Peyer's patch (tissue), 4 donors: ENCODE measurements at regions not wholly inside any gene's neighbourhood (a gene's known extent, or its start where the extent isn't known, plus 50 kb on each side); places are given as distances from the start of the nearest gene placed in this dataset.
"Not testable (repeated sequence)": the region's sequence is repeated elsewhere in the genome, so short reads cannot be mapped to it uniquely, and the experiment has no call there.

Experiments used
- DNase-seq, 3 donors: peaks; one replicate each; pipeline ENCODE4 v3.0.0-alpha.2; 2017 to 2019
- H3K27ac ChIP-seq, 4 donors: fragments of 200-600 bp; sonication (generic); one replicate each; pipeline ENCODE4 v1.5.1; 2016 to 2019
- H3K27me3 ChIP-seq, 2 donors: fragments of 200-600 bp; sonication (generic); one replicate each; pipeline ENCODE4 v1.5.1; 2019
- H3K36me3 ChIP-seq, 3 donors: fragments of 200-600 bp; sonication (generic); one replicate each; pipeline ENCODE4 v1.5.1; 2016 to 2019
- H3K4me1 ChIP-seq, 4 donors: fragments of 200-600 bp; sonication (generic); one replicate each; pipeline ENCODE4 v1.5.1; 2016 to 2019
- H3K4me3 ChIP-seq, 4 donors: fragments of 200-600 bp; sonication (generic); 1 replicate in 3 of 4; 2 replicates in 1 of 4; pipeline ENCODE4 v1.5.1; 2016 to 2019; ENCODE audit warnings: mild to moderate bottlenecking in 1 of 4
- H3K9me3 ChIP-seq, 4 donors: fragments of 200-600 bp; sonication (generic); one replicate each; pipeline ENCODE4 v1.5.1; 2016 to 2019; ENCODE audit warnings: mild to moderate bottlenecking in 1 of 4
- POLR2A ChIP-seq, 2 donors: fragments of 450-650 bp; IDR thresholded peaks; one replicate each; pipeline ENCODE4 v1.5.1; 2017; ENCODE audit warnings: antibody characterized with exemption in 2 of 2, mild to moderate bottlenecking in 2 of 2, moderate library complexity in 2 of 2
- TF ChIP-seq, protein P1 (sequence below), 6 experiments: fragments of 450-650 bp in 4 of 6; fragments of 200-600 bp in 2 of 6; sonication (generic) in 1 of 6; IDR thresholded peaks; one replicate each; pipeline ENCODE4 v1.5.1; 2017 to 2019; ENCODE audit warnings: antibody characterized with exemption in 6 of 6, mild to moderate bottlenecking in 3 of 6, moderate library complexity in 1 of 6

GRCh38 chr4:83917572-83917971 is 381.7 kb downstream of the GPAT3 start:
- H3K4me1 ChIP-seq: no peaks in the 10 kb centered on the region
- no peaks in the 10 kb centered on the region for H3K9me3 ChIP-seq
- DNase-seq: no peak
- no peak for TF ChIP-seq POLR2A (IDR thresholded peaks at IDR 0.05)
- TF ChIP-seq, protein P1, sequence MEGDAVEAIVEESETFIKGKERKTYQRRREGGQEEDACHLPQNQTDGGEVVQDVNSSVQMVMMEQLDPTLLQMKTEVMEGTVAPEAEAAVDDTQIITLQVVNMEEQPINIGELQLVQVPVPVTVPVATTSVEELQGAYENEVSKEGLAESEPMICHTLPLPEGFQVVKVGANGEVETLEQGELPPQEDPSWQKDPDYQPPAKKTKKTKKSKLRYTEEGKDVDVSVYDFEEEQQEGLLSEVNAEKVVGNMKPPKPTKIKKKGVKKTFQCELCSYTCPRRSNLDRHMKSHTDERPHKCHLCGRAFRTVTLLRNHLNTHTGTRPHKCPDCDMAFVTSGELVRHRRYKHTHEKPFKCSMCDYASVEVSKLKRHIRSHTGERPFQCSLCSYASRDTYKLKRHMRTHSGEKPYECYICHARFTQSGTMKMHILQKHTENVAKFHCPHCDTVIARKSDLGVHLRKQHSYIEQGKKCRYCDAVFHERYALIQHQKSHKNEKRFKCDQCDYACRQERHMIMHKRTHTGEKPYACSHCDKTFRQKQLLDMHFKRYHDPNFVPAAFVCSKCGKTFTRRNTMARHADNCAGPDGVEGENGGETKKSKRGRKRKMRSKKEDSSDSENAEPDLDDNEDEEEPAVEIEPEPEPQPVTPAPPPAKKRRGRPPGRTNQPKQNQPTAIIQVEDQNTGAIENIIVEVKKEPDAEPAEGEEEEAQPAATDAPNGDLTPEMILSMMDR (IDR thresholded peaks at IDR 0.05): no peak
- no peaks in the 10 kb centered on the region for H3K36me3 ChIP-seq
- H3K27ac ChIP-seq: no peak overlapping the region
- H3K27me3 ChIP-seq: no peaks in the 10 kb centered on the region
- H3K4me3 ChIP-seq: no peak overlapping the region

- H3K4me1 ChIP-seq: no peaks in the 10 kb centered on the region
- TF ChIP-seq, protein P1 (IDR thresholded peaks at IDR 0.05): no peak
- TF ChIP-seq POLR2A (IDR thresholded peaks at IDR 0.05): no peak
- no peak for DNase-seq
Observed at GRCh38 chr4:83910693-83911092, 374.8 kb downstream of the GPAT3 start.

GRCh38 chr4:83906561-83906960 is 370.7 kb downstream of the GPAT3 start:
- no peak for TF ChIP-seq POLR2A (IDR thresholded peaks at IDR 0.05)
- TF ChIP-seq, protein P1 (IDR thresholded peaks at IDR 0.05): no peak
- no peaks in the 10 kb centered on the region for H3K4me1 ChIP-seq
- no peak for DNase-seq
- no peaks in the 10 kb centered on the region for H3K36me3 ChIP-seq
- no peaks in the 10 kb centered on the region for H3K27me3 ChIP-seq
- no peaks in the 10 kb centered on the region for H3K9me3 ChIP-seq
- no peak overlapping the region for H3K4me3 ChIP-seq
- no peak overlapping the region for H3K27ac ChIP-seq

More at GRCh38 chr4:83910693-83911092, 374.8 kb downstream of the GPAT3 start:
- Histone ChIP-seq H3K27ac (no peak overlapping the region), H3K27me3 (no peaks in the 10 kb centered on the region), H3K9me3 (no peaks in the 10 kb centered on the region), H3K4me3 (no peak overlapping the region), H3K36me3 (no peaks in the 10 kb centered on the region)

DNA sequence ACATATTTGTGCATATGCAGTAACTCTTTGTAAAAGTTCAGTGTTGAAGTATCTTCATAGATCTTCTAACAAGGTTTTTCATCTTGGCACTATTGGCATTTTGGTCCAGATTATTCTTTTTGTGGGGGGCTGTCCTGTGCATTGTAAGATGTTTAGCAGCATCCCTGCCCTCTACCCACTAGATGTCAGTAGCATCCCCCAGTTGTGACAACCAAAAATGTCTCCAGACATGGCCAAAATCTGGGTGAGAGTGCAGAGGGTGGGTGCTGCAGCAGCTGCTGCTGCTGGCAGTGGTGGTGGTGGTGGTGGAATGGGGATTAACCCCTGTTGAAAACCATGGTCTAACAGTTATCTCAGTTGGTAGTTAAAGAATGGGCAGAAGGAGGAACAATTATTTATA is 370.0 kb downstream of the GPAT3 start:
- no peak for DNase-seq
- no peaks in the 10 kb centered on the region for H3K9me3 ChIP-seq
- no peak overlapping the region for H3K4me3 ChIP-seq
- no peaks in the 10 kb centered on the region for H3K4me1 ChIP-seq
- TF ChIP-seq, protein P1 (IDR thresholded peaks at IDR 0.05): no peak
- TF ChIP-seq POLR2A (IDR thresholded peaks at IDR 0.05): no peak
- H3K27me3 ChIP-seq: no peaks in the 10 kb centered on the region
- H3K36me3 ChIP-seq: no peaks in the 10 kb centered on the region
- no peak overlapping the region for H3K27ac ChIP-seq

- H3K4me1 ChIP-seq, DNase-seq, H3K27me3 ChIP-seq, H3K4me3 ChIP-seq, H3K27ac ChIP-seq, H3K36me3 ChIP-seq, H3K9me3 ChIP-seq: not testable (repeated sequence)
Observed at GRCh38 chr4:83903740-83904139, 367.8 kb downstream of the GPAT3 start.

DNA sequence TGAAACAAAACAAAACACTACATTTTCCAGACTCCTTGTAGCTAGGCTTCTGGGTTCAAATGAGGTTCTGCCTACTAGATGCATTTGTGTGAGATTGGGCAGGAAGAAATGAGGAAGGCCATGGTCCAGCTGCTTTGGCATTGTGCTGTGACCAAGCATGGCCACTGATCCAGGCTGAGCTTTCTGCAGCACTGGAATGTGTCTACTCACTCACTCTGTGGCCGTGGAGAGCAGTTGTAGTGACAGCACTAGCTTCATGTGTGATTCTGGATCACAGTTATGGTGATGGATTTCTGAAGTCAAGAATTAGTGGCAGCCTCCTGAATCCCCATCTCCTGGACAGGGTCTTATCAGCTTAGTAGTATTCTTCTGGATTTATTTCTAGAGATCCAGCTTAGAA is 358.9 kb downstream of the GPAT3 start:
- TF ChIP-seq POLR2A (IDR thresholded peaks at IDR 0.05): no peak
- Histone ChIP-seq H3K4me3 (no peak overlapping the region), H3K36me3 (no peaks in the 10 kb centered on the region), H3K9me3 (no peaks in the 10 kb centered on the region), H3K4me1 (no peaks in the 10 kb centered on the region), H3K27me3 (no peaks in the 10 kb centered on the region), H3K27ac (no peak overlapping the region)
- no peak for DNase-seq

DNA sequence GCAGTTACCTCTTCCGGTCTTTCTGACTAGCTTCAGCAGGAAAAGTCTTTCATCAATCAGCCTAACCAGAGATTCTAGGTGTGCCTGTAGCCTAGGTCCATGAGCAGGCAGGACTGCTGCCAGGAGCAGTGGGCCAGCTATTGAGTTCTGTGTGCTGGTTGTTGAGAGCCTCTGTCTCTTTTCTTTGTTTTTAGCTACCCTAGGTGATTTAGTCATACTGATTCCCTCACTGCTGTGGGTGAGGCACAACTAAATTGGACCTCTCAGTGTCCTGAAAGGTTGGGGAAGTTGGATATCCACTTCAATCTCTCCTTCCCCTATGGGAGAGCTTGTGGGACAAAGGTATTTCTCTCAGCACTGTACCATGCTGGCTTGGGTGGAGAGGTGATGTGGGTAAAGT is 354.9 kb downstream of the GPAT3 start:
- Histone ChIP-seq H3K9me3 (no peaks in the 10 kb centered on the region), H3K4me1 (no peaks in the 10 kb centered on the region), H3K36me3 (no peaks in the 10 kb centered on the region), H3K4me3 (no peak overlapping the region), H3K27me3 (no peaks in the 10 kb centered on the region), H3K27ac (no peak overlapping the region)
- TF ChIP-seq POLR2A (IDR thresholded peaks at IDR 0.05): no peak
- TF ChIP-seq, protein P1 (IDR thresholded peaks at IDR 0.05): no peak
- no peak for DNase-seq
